ENCODE measurements at regions not wholly inside any gene's neighbourhood (a gene's known extent, or its start where the extent isn't known, plus 50 kb on each side); places are given as distances from the start of the nearest gene placed in this dataset.

- no peak overlapping the region for H3K4me3 ChIP-seq
- H3K9me3 ChIP-seq, result no peaks in the 10 kb centered on the region
- H3K27ac ChIP-seq, result no peak overlapping the region
- H3K27me3 ChIP-seq, result no peaks in the 10 kb centered on the region
- no peak for TF ChIP-seq CTCF (IDR thresholded peaks at IDR 0.05)
- intact Hi-C loops (cut with DNase I), result no loop called here
- DNase-seq (ENCODE audit: extremely low spot score in 2 of 2), result no peak
- no peaks in the 10 kb centered on the region for H3K36me3 ChIP-seq
- H3K4me1 ChIP-seq, result no peaks in the 10 kb centered on the region
Measured at GRCh38 chr12:42679466-42679865, 89.9 kb upstream of the PRICKLE1 start.

GRCh38 chr12:42677461-42677860 lies 87.9 kb upstream of the PRICKLE1 start:
- Histone ChIP-seq H3K27me3 (no peaks in the 10 kb centered on the region), H3K27ac (no peak overlapping the region), H3K4me1 (no peaks in the 10 kb centered on the region), H3K4me3 (no peak overlapping the region), H3K9me3 (no peaks in the 10 kb centered on the region), H3K36me3 (no peaks in the 10 kb centered on the region)
- TF ChIP-seq CTCF (IDR thresholded peaks at IDR 0.05), result no peak
- TF ChIP-seq POLR2A (IDR thresholded peaks at IDR 0.05), result no peak
- TF ChIP-seq POLR2AphosphoS5 (IDR thresholded peaks at IDR 0.05; ENCODE audit: insufficient read depth in 1 of 2, low read depth in 1 of 2), result no peak
- intact Hi-C loops (cut with DNase I), result no loop called here
- DNase-seq (ENCODE audit: extremely low spot score in 2 of 2), result no peak

- no peaks in the 10 kb centered on the region for H3K4me1 ChIP-seq
- intact Hi-C loops (cut with DNase I), result no loop called here
- no peak overlapping the region for H3K27ac ChIP-seq
- H3K4me3 ChIP-seq, result no peak overlapping the region
- H3K36me3 ChIP-seq, result no peaks in the 10 kb centered on the region
- DNase-seq (ENCODE audit: extremely low spot score in 2 of 2), result no peak
- H3K27me3 ChIP-seq, result no peaks in the 10 kb centered on the region
- no peak for TF ChIP-seq CTCF (IDR thresholded peaks at IDR 0.05)
- TF ChIP-seq POLR2AphosphoS5 (IDR thresholded peaks at IDR 0.05; ENCODE audit: insufficient read depth in 1 of 2, low read depth in 1 of 2), result no peak
- no peaks in the 10 kb centered on the region for H3K9me3 ChIP-seq
Measured at GRCh38 chr12:42673535-42673934, 84.0 kb upstream of the PRICKLE1 start.

GRCh38 chr12:42670719-42671118 lies 81.2 kb upstream of the PRICKLE1 start:
- no peak overlapping the region for H3K4me3 ChIP-seq
- no peak for TF ChIP-seq CTCF (IDR thresholded peaks at IDR 0.05)
- no peaks in the 10 kb centered on the region for H3K36me3 ChIP-seq
- no peaks in the 10 kb centered on the region for H3K9me3 ChIP-seq
- no peaks in the 10 kb centered on the region for H3K27me3 ChIP-seq
- no peak overlapping the region for H3K27ac ChIP-seq
- H3K4me1 ChIP-seq, result no peaks in the 10 kb centered on the region
- no peak for DNase-seq (ENCODE audit: extremely low spot score in 2 of 2)
- intact Hi-C loops (cut with DNase I), result no loop called here

- Histone ChIP-seq H3K27me3 (no peaks in the 10 kb centered on the region), H3K4me3 (no peak overlapping the region), H3K27ac (no peak overlapping the region), H3K36me3 (no peaks in the 10 kb centered on the region), H3K4me1 (no peaks in the 10 kb centered on the region), H3K9me3 (no peaks in the 10 kb centered on the region)
- intact Hi-C loops (cut with DNase I), result no loop called here
- TF ChIP-seq CTCF (IDR thresholded peaks at IDR 0.05), result no peak
- no peak for TF ChIP-seq POLR2A (IDR thresholded peaks at IDR 0.05)
- DNase-seq (ENCODE audit: extremely low spot score in 2 of 2), result no peak
Measured at GRCh38 chr12:42669553-42669952, 80.0 kb upstream of the PRICKLE1 start.

Measured in vagina (tissue), 2 donors.